ENCODE measurements at regions not wholly inside any gene's neighbourhood (a gene's known extent, or its start where the extent isn't known, plus 50 kb on each side); places are given as distances from the start of the nearest gene placed in this dataset.

DNA sequence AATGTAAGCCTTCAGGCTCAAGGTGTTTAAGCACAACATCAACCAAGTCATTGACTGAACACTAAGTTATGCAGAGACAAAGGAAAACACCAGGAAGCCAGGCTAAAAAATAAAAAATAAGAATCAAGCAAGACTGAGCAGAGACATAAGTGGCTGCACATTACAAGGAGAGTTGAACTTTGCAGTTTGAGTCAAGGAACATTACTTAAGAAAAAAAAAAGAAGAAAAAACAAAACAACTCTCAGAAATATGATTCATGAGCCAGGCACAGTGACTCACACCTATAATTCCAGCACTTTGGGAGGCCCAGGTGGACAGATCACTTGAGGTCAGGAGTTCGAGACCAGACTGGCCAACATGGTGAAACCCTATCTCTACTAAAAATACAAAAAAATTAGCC, 168.1 kb downstream of the C16orf95 start:
- TF ChIP-seq, protein P1, sequence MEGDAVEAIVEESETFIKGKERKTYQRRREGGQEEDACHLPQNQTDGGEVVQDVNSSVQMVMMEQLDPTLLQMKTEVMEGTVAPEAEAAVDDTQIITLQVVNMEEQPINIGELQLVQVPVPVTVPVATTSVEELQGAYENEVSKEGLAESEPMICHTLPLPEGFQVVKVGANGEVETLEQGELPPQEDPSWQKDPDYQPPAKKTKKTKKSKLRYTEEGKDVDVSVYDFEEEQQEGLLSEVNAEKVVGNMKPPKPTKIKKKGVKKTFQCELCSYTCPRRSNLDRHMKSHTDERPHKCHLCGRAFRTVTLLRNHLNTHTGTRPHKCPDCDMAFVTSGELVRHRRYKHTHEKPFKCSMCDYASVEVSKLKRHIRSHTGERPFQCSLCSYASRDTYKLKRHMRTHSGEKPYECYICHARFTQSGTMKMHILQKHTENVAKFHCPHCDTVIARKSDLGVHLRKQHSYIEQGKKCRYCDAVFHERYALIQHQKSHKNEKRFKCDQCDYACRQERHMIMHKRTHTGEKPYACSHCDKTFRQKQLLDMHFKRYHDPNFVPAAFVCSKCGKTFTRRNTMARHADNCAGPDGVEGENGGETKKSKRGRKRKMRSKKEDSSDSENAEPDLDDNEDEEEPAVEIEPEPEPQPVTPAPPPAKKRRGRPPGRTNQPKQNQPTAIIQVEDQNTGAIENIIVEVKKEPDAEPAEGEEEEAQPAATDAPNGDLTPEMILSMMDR (IDR thresholded peaks at IDR 0.05) = no peak
- no peak for TF ChIP-seq EP300 (IDR thresholded peaks at IDR 0.05)

All from ovary (tissue), 3 donors.